Neuronal stem cell (in vitro differentiated cells): ENCODE measurements at regions not wholly inside any gene's neighbourhood (a gene's known extent, or its start where the extent isn't known, plus 50 kb on each side); places are given as distances from the start of the nearest gene placed in this dataset.
"Not testable (repeated sequence)": the region's sequence is repeated elsewhere in the genome, so short reads cannot be mapped to it uniquely, and the experiment has no call there.

Source experiments
- DNase-seq: peaks from one replicate; pipeline ENCODE4 v3.0.0-alpha.2; 2013; ENCODE audit warnings: low spot score
- H2AFZ ChIP-seq: one replicate; pipeline ENCODE4 v1.6.1; 2013; ENCODE audit warnings: mild to moderate bottlenecking, low read length, inconsistent platforms
- H2AK5ac ChIP-seq: 2 replicates; pipeline ENCODE4 v1.6.1; 2013; ENCODE audit warnings: low read depth, mild to moderate bottlenecking, inconsistent platforms, low read length, moderate library complexity, mixed read lengths
- H2BK120ac ChIP-seq: 2 replicates; pipeline ENCODE4 v1.6.1; 2013; ENCODE audit warnings: low read depth, mild to moderate bottlenecking, inconsistent platforms, low read length, moderate library complexity, mixed read lengths
- H2BK12ac ChIP-seq: one replicate; pipeline ENCODE4 v1.6.1; 2013; ENCODE audit warnings: low read length, inconsistent platforms
- H2BK15ac ChIP-seq: 2 replicates; pipeline ENCODE4 v1.6.1; 2013; ENCODE audit warnings: mild to moderate bottlenecking, low read length, inconsistent platforms, mixed read lengths
- H2BK5ac ChIP-seq: one replicate; pipeline ENCODE4 v1.6.1; 2013; ENCODE audit warnings: inconsistent platforms, mild to moderate bottlenecking, low read length, moderate library complexity
- H3K14ac ChIP-seq: one replicate; pipeline ENCODE4 v1.6.1; 2013; ENCODE audit warnings: low read length, inconsistent platforms
- H3K18ac ChIP-seq: 2 replicates; pipeline ENCODE4 v1.6.1; 2013; ENCODE audit warnings: low read length, inconsistent platforms
- H3K23ac ChIP-seq: 2 replicates; pipeline ENCODE4 v1.6.1; 2013; ENCODE audit warnings: low read depth, mild to moderate bottlenecking, mixed read lengths, low read length, inconsistent platforms; ENCODE audit not compliant: poor library complexity
- H3K27ac ChIP-seq: replicated peaks from 3 replicates; pipeline ENCODE4 v1.5.1; 2013; ENCODE audit warnings: low read length, inconsistent platforms
- H3K27me3 ChIP-seq, 3 experiments: 2 replicates each; pipeline ENCODE4 v1.6.1; 2013; ENCODE audit warnings: low read length in 3 of 3, mild to moderate bottlenecking in 2 of 3, inconsistent platforms in 1 of 3, low read depth in 1 of 3, mixed read lengths in 1 of 3, moderate library complexity in 1 of 3; ENCODE audit not compliant: control insufficient read depth in 3 of 3, insufficient read depth in 3 of 3
- H3K36me3 ChIP-seq, 2 donors: replicated peaks in 1 of 2; 2 replicates each; pipeline ENCODE4 v1.6.1; 2013; ENCODE audit warnings: low read length in 2 of 2; ENCODE audit not compliant: control insufficient read depth in 2 of 2, insufficient read depth in 2 of 2
- H3K4ac ChIP-seq: 2 replicates; pipeline ENCODE4 v1.6.1; 2013; ENCODE audit warnings: inconsistent platforms, mild to moderate bottlenecking, low read length, moderate library complexity
- H3K4me1 ChIP-seq, 2 donors: 1 replicate in 1 of 2; 2 replicates in 1 of 2; pipeline ENCODE4 v1.6.1; 2013; ENCODE audit warnings: low read length in 2 of 2, low read depth in 1 of 2; ENCODE audit not compliant: control insufficient read depth in 2 of 2, insufficient read depth in 1 of 2
- H3K4me2 ChIP-seq: one replicate; pipeline ENCODE4 v1.6.1; 2013; ENCODE audit warnings: mild to moderate bottlenecking, low read length, inconsistent platforms; ENCODE audit not compliant: insufficient read depth, poor library complexity, severe bottlenecking
- H3K4me3 ChIP-seq, 2 donors: 2 replicates each; pipeline ENCODE4 v1.5.1; 2013; ENCODE audit warnings: low read length in 2 of 2, mild to moderate bottlenecking in 2 of 2, inconsistent platforms in 1 of 2, moderate library complexity in 1 of 2
- H3K79me1 ChIP-seq: one replicate; pipeline ENCODE4 v1.6.1; 2013; ENCODE audit warnings: low read depth, mild to moderate bottlenecking, inconsistent platforms, low read length, moderate library complexity
- H3K9ac ChIP-seq: one replicate; pipeline ENCODE4 v1.6.1; 2013; ENCODE audit warnings: mild to moderate bottlenecking, low read depth, low read length, inconsistent platforms; ENCODE audit not compliant: poor library complexity
- H3K9me3 ChIP-seq, 2 donors: replicated peaks in 1 of 2; 2 replicates each; pipeline versions ENCODE3 to v1.6.1; 2013; ENCODE audit warnings: low read length in 2 of 2, mild to moderate bottlenecking in 2 of 2, inconsistent platforms in 1 of 2, low read depth in 1 of 2, mixed read lengths in 1 of 2, moderate library complexity in 1 of 2; ENCODE audit not compliant: control insufficient read depth in 2 of 2, insufficient read depth in 1 of 2
- H4K8ac ChIP-seq: one replicate; pipeline ENCODE4 v1.6.1; 2013; ENCODE audit warnings: low read depth, mild to moderate bottlenecking, inconsistent platforms, low read length, moderate library complexity
- H4K91ac ChIP-seq: one replicate; pipeline ENCODE4 v1.6.1; 2013; ENCODE audit warnings: low read length, low read depth, mild to moderate bottlenecking, inconsistent platforms; ENCODE audit not compliant: poor library complexity
- WGBS, 2 donors: extraction: QIAGEN DNeasy Blood & Tissue Kit; methylation state at CpG; one replicate each; pipeline ENCODE4 v1.1.7; 2013; ENCODE audit warnings: missing lambda C conversion rate in 2 of 2, mixed read lengths in 1 of 2; ENCODE audit not compliant: insufficient read length in 2 of 2, insufficient replicate concordance in 1 of 2; ENCODE audit errors: extremely low coverage in 2 of 2; 5-methylcytosine and 5-hydroxymethylcytosine counted together

- no peak overlapping the region for H3K18ac ChIP-seq
- H3K27ac ChIP-seq: no peak overlapping the region
- H2BK15ac ChIP-seq: no peak overlapping the region
Observed at GRCh38 chr1:230567221-230567575, 75.1 kb upstream of the COG2 start.

GRCh38 chr1:230566532-230567220, 75.6 kb upstream of the COG2 start:
- not testable (repeated sequence) for H3K36me3 ChIP-seq, H3K27ac ChIP-seq, H3K4me1 ChIP-seq, H3K9ac ChIP-seq, H3K9me3 ChIP-seq, H2BK15ac ChIP-seq, H4K8ac ChIP-seq, H3K4me3 ChIP-seq, H3K4ac ChIP-seq, H3K14ac ChIP-seq, H3K27me3 ChIP-seq, H2BK120ac ChIP-seq, H4K91ac ChIP-seq, DNase-seq, H2BK5ac ChIP-seq, H2AFZ ChIP-seq, H2BK12ac ChIP-seq, H3K23ac ChIP-seq, H3K18ac ChIP-seq, H2AK5ac ChIP-seq, H3K4me2 ChIP-seq, H3K79me1 ChIP-seq
- WGBS, 2 donors: no CpG with 5 or more reads among the region's 3 CpGs

More at GRCh38 chr1:230567221-230567575, 75.1 kb upstream of the COG2 start:
- Histone ChIP-seq H2AK5ac (no peak overlapping the region), H4K8ac (no peak overlapping the region), H3K4me3 (no peak overlapping the region), H2AFZ (no peak overlapping the region), H3K4ac (no peak overlapping the region), H2BK5ac (no peak overlapping the region), H3K23ac (no peak overlapping the region), H3K4me2 (no peak overlapping the region), H3K9ac (no peak overlapping the region), H3K36me3 (no peaks in the 10 kb centered on the region), H2BK120ac (no peak overlapping the region), H3K14ac (no peak overlapping the region), H3K4me1 (peaks cover 5 to 9% of the 10 kb centered on the region in 2 donors), H3K9me3 (no peaks in the 10 kb centered on the region), H2BK12ac (no peak overlapping the region), H3K27me3 (peaks cover 0 to 4% (median 0%) of the 10 kb centered on the region in 3 experiments), H3K79me1 (no peaks in the 10 kb centered on the region), H4K91ac (no peak overlapping the region)
- DNase-seq: no peak

GRCh38 chr1:230565141-230565540, 77.1 kb upstream of the COG2 start:
- Histone ChIP-seq H3K4me2 (no peak overlapping the region), H3K23ac (no peak overlapping the region), H3K4me3 (no peak overlapping the region), H2BK12ac (no peak overlapping the region), H3K4ac (no peak overlapping the region), H3K27ac (no peak overlapping the region), H3K14ac (no peak overlapping the region), H2AFZ (no peak overlapping the region), H4K91ac (no peak overlapping the region), H3K18ac (no peak overlapping the region), H3K36me3 (no peaks in the 10 kb centered on the region), H2BK120ac (no peak overlapping the region), H2BK5ac (no peak overlapping the region), H3K9ac (no peak overlapping the region), H3K27me3 (peaks cover 0 to 8% (median 0%) of the 10 kb centered on the region in 3 experiments), H3K79me1 (no peaks in the 10 kb centered on the region), H3K9me3 (no peaks in the 10 kb centered on the region), H4K8ac (no peak overlapping the region), H2AK5ac (no peak overlapping the region), H3K4me1 (peaks cover 5 to 11% of the 10 kb centered on the region in 2 donors), H2BK15ac (no peak overlapping the region)
- no CpG with 5 or more reads among the region's 1 CpG for WGBS, 2 donors
- DNase-seq: no peak

- Histone ChIP-seq H3K23ac (no peak overlapping the region), H2BK12ac (no peak overlapping the region), H3K27ac (no peak overlapping the region), H2BK5ac (no peak overlapping the region), H2AFZ (peak overlapping the region; percentile 35), H3K18ac (no peak overlapping the region), H3K9me3 (no peaks in the 10 kb centered on the region), H3K36me3 (no peaks in the 10 kb centered on the region), H3K14ac (no peak overlapping the region), H3K27me3 (peaks cover 0 to 8% (median 0%) of the 10 kb centered on the region in 3 experiments), H3K4me3 (no peak overlapping the region), H4K8ac (no peak overlapping the region), H4K91ac (no peak overlapping the region), H3K4ac (no peak overlapping the region), H3K4me1 (peaks cover 5 to 11% of the 10 kb centered on the region in 2 donors), H3K4me2 (no peak overlapping the region), H2BK120ac (no peak overlapping the region), H2AK5ac (no peak overlapping the region), H2BK15ac (no peak overlapping the region), H3K79me1 (no peaks in the 10 kb centered on the region), H3K9ac (no peak overlapping the region)
- no CpG with 5 or more reads among the region's 7 CpGs for WGBS, 2 donors
- no peak for DNase-seq
Observed at GRCh38 chr1:230563591-230563990, 78.7 kb upstream of the COG2 start.
